GM12878 (cell line): ENCODE measurements at regions not wholly inside any gene's neighbourhood (a gene's known extent, or its start where the extent isn't known, plus 50 kb on each side); places are given as distances from the start of the nearest gene placed in this dataset.

Experiments
- ATAC-seq: fragments of 200-7000 bp; cut with Tn5 transposase; 3 replicates; pipeline ENCODE4 v1.9.1; 2020; ENCODE audit warnings: mild to moderate bottlenecking, moderate library complexity
- BruUV-seq: library from RNA; stranded (reverse); fragments of 400-500 nt; replicated peaks from 2 replicates; lab custom pipeline; 2021; lab: Mats Ljungman, UMichigan
- CTCF ChIA-PET: fragments of 300-600 bp; sonication (Branson Sonifier 250); formaldehyde crosslinking; extraction: SDS; loops from one replicate; lab custom pipeline; 2021; ENCODE audit warnings: inconsistent platforms; lab: Yijun Ruan, JAX
- POLR2A ChIA-PET: fragments of 350-600 bp; formaldehyde crosslinking; extraction: SDS; loops from one replicate; lab custom pipeline; 2021; ENCODE audit warnings: inconsistent platforms; lab: Charles Lee
- RAD21 ChIA-PET: fragments of 300-600 bp; sonication (Branson Sonifier 250); formaldehyde crosslinking; loops from one replicate; lab custom pipeline; 2023; ENCODE audit warnings: antibody characterized with exemption; ENCODE audit not compliant: unreplicated experiment; lab: Charles Lee
- SMC1A ChIA-PET: fragments of 300-600 bp; sonication (Branson Sonifier 250); formaldehyde crosslinking; loops from one replicate; lab custom pipeline; 2023; ENCODE audit not compliant: unreplicated experiment, uncharacterized antibody; lab: Charles Lee
- DNase-seq: peaks from one replicate; pipeline ENCODE4 v3.0.0-alpha.2; 2011; ENCODE audit warnings: low read depth, low spot score
- FAIRE-seq: peaks from 3 replicates; lab custom pipeline; 2011; peaks lifted over from hg19 to GRCh38; lab: Jason Lieb, UNC
- H2AFZ ChIP-seq: 2 replicates; pipeline ENCODE4 v1.6.0; 2011; ENCODE audit warnings: low read depth, low read length, control low read depth; ENCODE audit not compliant: control insufficient read depth
- H3K27ac ChIP-seq: 2 replicates; pipeline ENCODE4 v1.5.1; 2011; ENCODE audit warnings: control low read depth; ENCODE audit not compliant: control insufficient read depth, insufficient read depth
- H3K27me3 ChIP-seq, 2 experiments: replicated peaks in 1 of 2; 2 replicates each; pipeline versions ENCODE4 v1.6.0 to v1.6.1; 2011; ENCODE audit warnings: low read length in 1 of 2; ENCODE audit not compliant: control insufficient read depth in 2 of 2, insufficient read depth in 2 of 2
- H3K36me3 ChIP-seq, 2 experiments: 2 replicates each; pipeline ENCODE4 v1.5.1; 2011; ENCODE audit warnings: low read length in 1 of 2; ENCODE audit not compliant: control insufficient read depth in 2 of 2, insufficient read depth in 2 of 2
- H3K4me1 ChIP-seq: 2 replicates; pipeline ENCODE4 v1.6.1; 2011; ENCODE audit warnings: mild to moderate bottlenecking, low read length, moderate library complexity, mixed read lengths; ENCODE audit not compliant: control insufficient read depth, insufficient read depth
- H3K4me2 ChIP-seq: 2 replicates; pipeline ENCODE4 v1.6.0; 2011; ENCODE audit warnings: control low read depth; ENCODE audit not compliant: control insufficient read depth, insufficient read depth
- H3K4me3 ChIP-seq: fragments of 200-600 bp; sonication (generic); 2 replicates; pipeline ENCODE4 v1.5.1; 2016
- H3K79me2 ChIP-seq: 2 replicates; pipeline ENCODE4 v1.6.0; 2011; ENCODE audit warnings: low read length; ENCODE audit not compliant: control insufficient read depth, insufficient read depth
- H3K9ac ChIP-seq: 2 replicates; pipeline ENCODE4 v1.8.0; 2011; ENCODE audit warnings: low read length, control low read depth, mixed read lengths; ENCODE audit not compliant: control insufficient read depth, insufficient read depth
- H3K9me3 ChIP-seq: replicated peaks from 3 replicates; pipeline ENCODE4 v1.5.1; 2011; ENCODE audit warnings: mild to moderate bottlenecking, low read length; ENCODE audit not compliant: control insufficient read depth, insufficient read depth
- H4K20me1 ChIP-seq: 2 replicates; pipeline ENCODE4 v1.6.0; 2011; ENCODE audit not compliant: control insufficient read depth, insufficient read depth
- ATF3 ChIP-seq: IDR thresholded peaks from 2 replicates; pipeline ENCODE4 v1.6.1; 2011; ENCODE audit warnings: low read depth, mild to moderate bottlenecking, low read length, moderate library complexity, borderline replicate concordance; ENCODE audit errors: extremely low read depth
- CBFB ChIP-seq: IDR thresholded peaks from 2 replicates; pipeline ENCODE4 v1.6.1; 2016; ENCODE audit warnings: antibody characterized with exemption, low read depth
- ETV6 ChIP-seq, 2 experiments: fragments of 450-650 bp in 1 of 2; IDR thresholded peaks in 1 of 2; conservative IDR thresholded peaks in 1 of 2; 2 replicates each; pipeline ENCODE4 v1.6.1; 2014; ENCODE audit warnings: antibody characterized with exemption in 1 of 2, borderline replicate concordance in 1 of 2, low read depth in 1 of 2, mild to moderate bottlenecking in 1 of 2, moderate library complexity in 1 of 2
- IRF4 ChIP-seq: IDR thresholded peaks from 2 replicates; pipeline ENCODE4 v1.6.1; 2011; ENCODE audit warnings: low read depth, low read length
- MAX ChIP-seq: IDR thresholded peaks from 2 replicates; pipeline ENCODE4 v1.6.1; 2012; ENCODE audit warnings: low read depth, low read length, improper control_type of control experiment
- MTA2 ChIP-seq: fragments of 450-650 bp; IDR thresholded peaks from 2 replicates; pipeline ENCODE4 v1.6.1; 2016; ENCODE audit warnings: low read depth, mild to moderate bottlenecking, moderate library complexity
- SMAD1 ChIP-seq: fragments of 450-650 bp; IDR thresholded peaks from 2 replicates; pipeline ENCODE4 v1.6.1; 2018; ENCODE audit warnings: mild to moderate bottlenecking, low read depth; ENCODE audit not compliant: partially characterized antibody
- SMAD5 ChIP-seq: IDR thresholded peaks from 2 replicates; pipeline ENCODE4 v1.6.1; 2016; ENCODE audit warnings: antibody characterized with exemption, low read depth
- SUPT20H ChIP-seq: IDR thresholded peaks from 2 replicates; pipeline ENCODE4 v1.6.1; 2011; ENCODE audit warnings: low read depth, mild to moderate bottlenecking, low read length, moderate library complexity, borderline replicate concordance; ENCODE audit not compliant: control insufficient read depth
- TCF12 ChIP-seq: IDR thresholded peaks from 2 replicates; pipeline ENCODE4 v1.6.1; 2011; ENCODE audit warnings: low read depth, mild to moderate bottlenecking, low read length
- WGBS: methylation state at CpG from one replicate; pipeline ENCODE4 v1.1.6; 2016; ENCODE audit warnings: low lambda C conversion rate; ENCODE audit not compliant: insufficient replicate concordance, insufficient coverage; ENCODE audit errors: missing lambda C conversion rate; 5-methylcytosine and 5-hydroxymethylcytosine counted together
- in situ Hi-C: fragments of 300-500 bp; cut with MboI; formaldehyde crosslinking; loops from 9 replicates; pipeline ENCODE4 v1.14.3; 2018; ENCODE audit warnings: mixed read lengths
- intact Hi-C: fragments of 100-400 bp; cut with micrococcal nuclease; formaldehyde crosslinking; loops from one replicate; pipeline ENCODE4 v1.14.2; 2022; ENCODE audit not compliant: unreplicated experiment
- TF ChIP-seq, protein P1 (sequence below): IDR thresholded peaks from 2 replicates; pipeline ENCODE4 v1.6.1; 2011; ENCODE audit warnings: borderline replicate concordance, low read depth, mild to moderate bottlenecking, moderate library complexity, mixed read lengths, low read length; ENCODE audit not compliant: insufficient read depth; ENCODE audit errors: extremely low read length
- TF ChIP-seq, protein P2 (sequence below): IDR thresholded peaks from 2 replicates; pipeline ENCODE4 v1.6.1; 2012; ENCODE audit warnings: low read length, inconsistent platforms

- DNase-seq = no peak
- Histone ChIP-seq H3K4me1 (no peaks in the 10 kb centered on the region), H3K79me2 (no peaks in the 10 kb centered on the region), H3K36me3 (no peaks in the 10 kb centered on the region), H3K4me3 (no peak overlapping the region), H3K4me2 (no peak overlapping the region), H2AFZ (no peak overlapping the region), H3K9ac (no peak overlapping the region), H3K27me3 (no peaks in the 10 kb centered on the region), H3K9me3 (no peaks in the 10 kb centered on the region; the same call in 2 of the 3 replicates), H4K20me1 (no peaks in the 10 kb centered on the region), H3K27ac (no peak overlapping the region)
- no peak for ATAC-seq
- no TSS peak for BruUV-seq
- CTCF ChIA-PET = no interaction called here
- in situ Hi-C loops (no loop called here), intact Hi-C loops (no loop called here)
- WGBS = 75% methylated on average over 6 of the region's 6 CpGs
- no peak for TF ChIP-seq MTA2
- TF ChIP-seq, protein P1, sequence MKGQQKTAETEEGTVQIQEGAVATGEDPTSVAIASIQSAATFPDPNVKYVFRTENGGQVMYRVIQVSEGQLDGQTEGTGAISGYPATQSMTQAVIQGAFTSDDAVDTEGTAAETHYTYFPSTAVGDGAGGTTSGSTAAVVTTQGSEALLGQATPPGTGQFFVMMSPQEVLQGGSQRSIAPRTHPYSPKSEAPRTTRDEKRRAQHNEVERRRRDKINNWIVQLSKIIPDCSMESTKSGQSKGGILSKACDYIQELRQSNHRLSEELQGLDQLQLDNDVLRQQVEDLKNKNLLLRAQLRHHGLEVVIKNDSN = no peak
- no peak for TF ChIP-seq ETV6 (conservative IDR thresholded peaks at IDR 0.05 in 1 of 2, IDR thresholded peaks at IDR 0.05 in 1 of 2; ENCODE audit: borderline replicate concordance in 1 of 2, low read depth in 1 of 2)
- TF ChIP-seq TCF12 = no peak
- no peak for TF ChIP-seq ATF3
- no peak for TF ChIP-seq SUPT20H
- TF ChIP-seq SMAD5 = no peak
- no peak for TF ChIP-seq SMAD1
- TF ChIP-seq, protein P2, sequence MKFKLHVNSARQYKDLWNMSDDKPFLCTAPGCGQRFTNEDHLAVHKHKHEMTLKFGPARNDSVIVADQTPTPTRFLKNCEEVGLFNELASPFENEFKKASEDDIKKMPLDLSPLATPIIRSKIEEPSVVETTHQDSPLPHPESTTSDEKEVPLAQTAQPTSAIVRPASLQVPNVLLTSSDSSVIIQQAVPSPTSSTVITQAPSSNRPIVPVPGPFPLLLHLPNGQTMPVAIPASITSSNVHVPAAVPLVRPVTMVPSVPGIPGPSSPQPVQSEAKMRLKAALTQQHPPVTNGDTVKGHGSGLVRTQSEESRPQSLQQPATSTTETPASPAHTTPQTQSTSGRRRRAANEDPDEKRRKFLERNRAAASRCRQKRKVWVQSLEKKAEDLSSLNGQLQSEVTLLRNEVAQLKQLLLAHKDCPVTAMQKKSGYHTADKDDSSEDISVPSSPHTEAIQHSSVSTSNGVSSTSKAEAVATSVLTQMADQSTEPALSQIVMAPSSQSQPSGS = no peak
- TF ChIP-seq CBFB = no peak
- TF ChIP-seq MAX = no peak
- TF ChIP-seq IRF4 = no peak
- FAIRE-seq = no peak
- POLR2A ChIA-PET = no interaction called here
- RAD21 ChIA-PET = no interaction called here
- SMC1A ChIA-PET = no interaction called here
These were observed 90.3 kb downstream of the CXXC4 start for GRCh38 chr4:104404361-104404760.
